ENCODE measurements at regions not wholly inside any gene's neighbourhood (a gene's known extent, or its start where the extent isn't known, plus 50 kb on each side); places are given as distances from the start of the nearest gene placed in this dataset.
"Not testable (repeated sequence)": the region's sequence is repeated elsewhere in the genome, so short reads cannot be mapped to it uniquely, and the experiment has no call there.

DNA sequence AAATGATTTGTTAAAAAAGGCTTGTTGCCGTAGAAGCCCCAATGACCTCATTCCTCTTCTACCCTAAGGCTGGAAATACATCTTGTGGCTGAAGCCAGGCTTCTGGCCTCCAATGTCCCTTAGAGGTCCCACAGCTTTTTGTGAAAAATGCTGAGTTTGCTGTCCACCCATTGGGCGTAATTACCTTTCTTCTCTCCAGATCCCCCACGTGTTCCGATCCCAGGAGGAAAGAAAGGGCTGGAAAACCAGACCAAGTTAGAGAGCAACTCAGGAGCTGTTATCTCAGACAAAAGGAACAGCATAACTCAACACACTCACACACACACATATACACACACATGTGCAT, 154.2 kb downstream of the MIAT start:
- DNase-seq, result no peak

DNA sequence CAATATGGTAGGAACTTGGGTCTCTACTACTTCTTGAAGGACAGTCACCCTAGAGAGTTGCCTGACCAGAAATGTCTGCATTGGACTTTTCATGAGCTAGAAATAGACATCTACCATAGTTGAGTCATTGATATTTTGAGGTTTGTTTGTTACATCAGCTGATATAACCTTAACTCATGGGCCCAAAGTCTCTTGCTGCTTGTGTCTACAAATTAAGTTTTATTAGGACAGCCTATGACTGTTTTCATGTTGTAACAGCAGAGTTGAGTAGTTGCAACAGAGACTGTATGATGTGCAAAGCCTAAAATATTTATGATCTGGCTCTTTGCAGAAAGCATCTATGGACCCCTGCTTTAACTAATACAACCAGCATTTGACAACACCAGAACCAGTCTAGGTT, 155.3 kb downstream of the MIAT start:
- DNase-seq, result no peak

DNA sequence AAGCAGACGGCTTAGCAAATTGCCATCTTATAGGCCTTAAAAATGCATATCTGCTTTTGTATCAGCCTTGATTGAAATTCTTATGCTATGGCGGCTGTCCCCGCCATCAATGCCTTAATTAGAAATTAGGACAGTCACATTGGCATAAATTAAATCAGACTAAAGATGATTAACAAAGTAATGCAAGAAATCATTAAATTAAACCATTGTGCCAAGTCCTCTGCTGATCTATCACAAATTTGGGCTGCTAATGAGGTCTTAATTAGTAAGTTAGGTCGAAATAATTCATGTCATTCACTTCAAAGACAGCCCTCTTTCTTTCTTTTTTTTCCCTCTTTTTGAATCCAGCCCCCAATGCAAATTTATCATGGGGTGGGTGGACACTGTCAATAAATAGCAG, 159.3 kb downstream of the MIAT start:
- DNase-seq, result no peak

DNA sequence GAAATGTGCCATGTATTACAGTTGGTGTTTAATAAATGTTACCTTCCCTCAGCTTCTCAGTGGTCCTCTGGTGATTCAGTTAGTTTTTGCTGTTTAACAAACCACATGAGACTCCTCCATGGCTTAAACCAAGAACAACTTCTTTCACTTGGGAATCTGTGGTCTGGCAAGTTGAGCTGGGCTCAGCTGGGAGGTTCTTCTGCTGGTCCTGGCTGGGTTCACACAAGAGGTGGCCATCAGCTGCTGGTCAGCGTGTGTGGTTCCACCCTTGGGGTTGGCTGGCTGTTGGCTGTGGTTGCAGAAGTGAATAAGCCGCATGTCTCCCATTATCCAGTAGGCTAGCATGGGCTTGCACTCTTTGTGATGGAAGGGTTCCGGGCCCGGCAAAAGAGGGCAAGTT, 160.5 kb downstream of the MIAT start:
- DNase-seq, result no peak

DNA sequence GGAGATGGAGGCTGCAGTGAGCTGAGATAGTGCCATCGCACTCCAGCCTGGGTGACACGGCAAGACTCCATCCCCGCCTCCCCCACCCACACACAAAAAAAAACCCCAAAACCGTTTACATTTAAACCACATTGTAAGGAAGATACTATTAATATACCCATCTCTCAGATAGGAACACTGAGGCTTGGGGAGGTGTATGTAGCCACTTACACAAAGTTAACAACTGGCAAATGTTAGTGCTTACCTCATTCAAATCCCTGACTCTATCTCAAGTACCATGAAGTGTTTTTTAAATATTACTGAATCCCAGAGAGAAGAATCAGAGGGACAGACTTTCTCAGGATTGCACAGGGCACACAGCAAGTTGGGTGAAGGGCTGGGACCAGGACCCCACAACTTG, 164.5 kb downstream of the MIAT start:
- no peak for DNase-seq

DNA sequence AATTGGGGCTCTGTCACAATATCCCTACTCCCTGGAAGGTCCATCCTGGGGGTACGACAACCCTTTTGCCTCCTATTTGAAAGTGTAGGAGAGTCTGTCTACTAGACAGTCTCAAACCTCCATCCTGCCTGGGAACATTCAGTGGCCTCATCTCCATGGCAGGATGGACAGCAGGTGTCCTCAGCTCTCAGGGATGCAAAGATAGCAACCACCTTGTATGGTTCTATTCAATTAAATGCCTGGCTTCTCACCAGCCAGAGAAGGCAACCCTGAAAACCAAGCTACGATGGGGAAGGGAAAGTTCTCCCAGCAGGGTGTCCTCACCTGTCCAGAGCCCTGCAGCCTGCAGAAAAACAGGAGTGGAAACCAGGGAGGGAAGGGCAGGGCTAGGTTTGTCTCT, 164.9 kb downstream of the MIAT start:
- no peak for DNase-seq

DNA sequence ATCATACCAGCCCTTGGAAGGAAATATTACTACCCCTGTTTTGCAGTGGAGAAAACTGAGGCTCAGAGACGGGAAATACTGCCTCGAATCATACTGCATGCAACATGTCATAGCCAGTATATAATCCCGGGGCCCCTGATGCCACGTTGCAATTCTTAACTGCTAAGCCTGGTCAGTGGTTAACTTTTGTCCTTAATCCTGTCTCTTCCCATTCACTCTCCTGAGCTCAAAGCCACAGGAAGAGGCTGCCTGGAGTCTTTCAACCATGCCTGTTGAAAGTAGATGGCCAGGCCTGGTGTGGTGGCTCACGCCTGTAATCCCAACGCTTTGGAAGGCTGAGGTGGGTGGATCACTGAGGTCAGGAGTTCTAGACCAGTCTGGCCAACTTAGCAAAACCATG, 166.6 kb downstream of the MIAT start:
- no peak for DNase-seq

DNA sequence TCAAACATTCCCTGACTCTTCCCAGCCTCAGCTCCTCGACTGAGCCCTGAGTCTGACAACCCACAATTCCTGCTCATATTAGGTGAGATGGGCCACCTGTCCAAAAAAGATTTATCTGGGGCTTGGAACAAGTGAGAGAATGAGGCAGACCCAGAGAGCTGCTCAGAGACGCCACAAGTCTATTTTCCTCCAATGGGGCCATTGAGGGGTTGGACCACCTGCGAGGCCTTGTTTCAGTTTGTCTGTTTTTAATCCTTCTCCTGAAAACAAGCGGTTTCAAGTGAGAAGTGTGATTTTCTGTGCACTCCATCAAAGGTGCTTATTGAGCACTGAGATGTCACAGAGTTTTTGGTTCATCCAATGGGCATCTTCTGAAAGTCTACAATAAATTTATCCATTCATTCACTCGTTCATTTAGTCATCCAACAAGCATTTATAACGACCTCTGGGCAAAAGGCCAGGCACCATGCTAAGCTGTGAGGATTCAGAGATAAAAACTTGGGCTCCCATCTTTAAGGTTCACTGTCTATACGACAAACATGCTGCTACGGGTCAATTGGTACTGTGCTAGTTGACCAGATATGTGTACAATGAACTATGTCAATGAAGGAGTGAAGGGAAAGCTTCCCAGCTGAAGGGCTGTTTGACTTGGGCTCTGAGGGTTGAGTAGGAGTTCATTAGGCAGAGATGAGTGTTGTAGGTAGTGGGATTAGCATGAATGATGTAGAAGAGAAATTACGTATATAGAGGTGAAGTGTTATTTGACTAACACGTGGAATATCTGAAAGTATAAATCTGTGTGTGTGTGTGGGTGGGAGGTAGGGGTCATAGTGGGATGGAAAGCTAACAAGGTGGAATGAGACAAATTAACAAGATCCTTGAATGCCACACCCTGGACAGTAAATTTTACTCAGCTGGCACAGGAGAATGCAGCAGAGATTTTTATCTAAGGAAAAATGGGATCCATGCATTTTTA, 168.9 kb downstream of the MIAT start:
- no peak for DNase-seq

DNA sequence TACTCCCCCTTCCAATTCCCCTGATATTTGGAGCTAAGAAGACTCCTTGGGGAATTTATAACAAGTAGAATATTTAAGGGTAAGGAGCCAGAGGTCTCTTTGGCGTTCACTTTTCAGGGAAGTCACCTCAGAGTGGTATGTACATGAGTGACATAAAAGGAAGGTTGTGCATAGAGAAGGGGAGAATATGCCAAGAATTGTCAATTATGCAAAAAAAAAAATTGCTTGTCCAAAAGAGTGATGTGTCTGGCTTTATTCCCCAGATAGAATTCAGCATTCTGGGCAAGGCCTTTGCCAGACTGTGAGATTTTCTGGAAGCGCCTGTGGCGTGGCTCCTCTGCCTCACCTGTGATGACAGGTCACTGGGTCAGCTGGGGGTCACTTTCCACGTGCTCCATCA, 170.2 kb downstream of the MIAT start:
- DNase-seq, result no peak

DNA sequence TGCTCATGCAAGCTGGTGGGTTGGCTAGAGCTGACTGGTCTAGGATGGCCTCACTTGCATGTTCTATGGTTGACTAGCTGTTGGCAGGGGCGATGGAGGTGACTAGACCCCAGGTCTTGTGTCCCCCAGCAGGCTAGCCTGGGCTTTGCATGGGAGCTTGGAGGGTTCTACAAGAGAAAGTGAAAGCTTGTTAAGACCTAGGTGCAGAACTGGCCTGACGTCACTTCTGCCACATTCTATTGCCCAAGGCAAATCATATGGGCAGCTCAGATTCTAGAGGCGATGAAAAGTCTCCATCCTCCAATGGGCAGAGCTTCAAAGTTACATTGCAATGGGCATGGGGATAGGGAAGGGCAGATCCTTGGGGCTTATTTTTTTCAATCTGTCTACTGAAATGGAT, 170.9 kb downstream of the MIAT start:
- no peak for DNase-seq

DNA sequence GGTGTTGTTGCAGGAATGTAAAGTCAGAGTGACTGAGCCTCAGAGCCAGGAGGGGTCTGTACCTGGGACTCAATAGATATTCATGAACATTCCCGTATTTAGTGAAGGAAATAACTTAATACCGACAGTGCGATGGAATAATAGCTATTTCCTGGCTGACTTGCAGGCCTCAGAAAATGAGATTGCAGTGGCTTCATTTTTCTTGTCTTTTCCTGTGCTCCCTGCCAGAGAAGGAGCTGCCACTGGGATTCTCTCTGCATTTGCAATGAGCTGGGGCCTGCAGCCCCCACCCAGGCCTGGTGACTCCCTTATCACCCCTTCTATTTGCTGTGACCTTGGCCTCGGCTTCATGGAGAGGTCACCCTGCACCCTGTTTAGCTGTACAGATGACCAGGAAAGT, 173.4 kb downstream of the MIAT start:
- no peak for DNase-seq

DNA sequence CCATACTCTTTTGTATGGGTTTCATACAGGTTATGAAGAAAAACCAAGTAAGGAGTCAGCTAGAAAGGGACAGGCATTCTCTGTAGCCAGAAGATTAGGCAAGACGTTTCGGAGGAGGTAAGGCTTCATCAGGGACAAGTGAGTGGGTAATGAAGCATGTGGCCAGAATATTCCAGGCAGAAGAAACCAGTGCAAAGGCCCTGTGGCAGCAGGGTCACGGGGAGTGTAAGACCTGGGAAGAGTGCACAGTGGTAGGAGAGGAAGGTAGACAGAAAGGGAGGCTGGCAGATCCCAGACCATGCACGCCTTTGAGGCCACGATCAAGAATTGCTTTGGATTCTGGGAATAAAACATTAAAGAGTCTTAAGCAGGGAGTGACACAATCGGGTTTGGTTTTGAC, 177.6 kb downstream of the MIAT start:
- no peak for DNase-seq

DNA sequence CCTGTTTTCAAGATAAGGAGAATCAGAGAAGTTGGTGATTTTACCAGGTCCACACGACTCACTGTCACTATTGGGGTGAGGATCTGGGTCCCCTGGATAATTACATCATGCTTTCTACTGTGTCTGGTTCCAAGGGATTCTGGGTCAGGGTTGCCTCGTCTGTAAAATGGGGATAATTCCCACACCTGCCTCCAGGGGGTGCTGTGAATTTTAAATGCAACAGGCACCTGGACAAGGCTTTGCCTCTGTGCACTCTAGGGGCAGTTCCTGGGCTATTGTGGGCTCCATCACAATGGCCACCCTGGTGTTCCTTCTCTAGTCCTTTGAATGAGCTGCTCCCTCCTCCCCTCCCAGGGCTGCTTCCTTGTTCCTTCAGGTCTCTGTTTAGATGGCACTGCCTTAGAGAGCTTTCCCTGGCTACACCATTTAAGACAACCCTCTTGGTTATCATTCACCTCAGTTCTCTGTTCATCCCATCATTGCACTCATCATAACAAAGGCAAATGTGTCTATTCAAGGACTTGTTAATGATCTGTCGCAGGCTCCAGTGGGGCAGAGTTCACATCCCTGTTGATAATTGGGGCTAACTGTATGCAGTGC, 178.6 kb downstream of the MIAT start:
- DNase-seq, result no peak

DNA sequence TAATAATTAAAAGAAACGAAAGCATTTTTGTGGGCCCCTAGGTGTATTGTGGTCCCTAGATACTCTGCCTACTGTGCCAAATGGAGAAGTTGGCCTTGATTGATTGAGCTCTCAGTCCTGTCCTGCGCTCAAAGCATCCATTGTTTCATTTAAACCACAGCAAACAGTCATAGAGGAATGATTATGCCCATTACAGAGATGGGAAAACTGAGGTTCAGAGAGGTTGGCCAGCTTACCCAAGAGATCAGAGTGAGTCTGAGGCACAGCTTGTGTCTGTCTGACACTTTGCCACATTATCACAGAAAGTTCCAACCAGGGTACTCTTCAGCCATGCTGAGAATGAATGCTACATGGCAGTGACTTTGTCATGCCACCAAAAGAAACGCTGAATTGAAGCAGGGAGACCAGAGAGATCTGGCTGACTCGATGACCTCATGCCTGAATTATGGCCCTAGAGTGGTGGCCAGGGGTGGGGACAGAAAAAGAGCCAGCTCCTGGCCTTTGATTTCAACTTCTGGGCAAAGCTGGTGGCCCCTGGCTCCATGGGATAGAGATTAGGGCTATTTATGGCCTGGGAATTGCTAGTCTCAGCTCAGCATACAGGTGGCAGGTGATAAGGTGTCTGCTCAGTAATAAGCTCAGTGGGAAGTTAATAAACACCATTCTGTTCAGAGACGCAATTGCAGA, 180.5 kb downstream of the MIAT start:
- no peak for DNase-seq

DNA sequence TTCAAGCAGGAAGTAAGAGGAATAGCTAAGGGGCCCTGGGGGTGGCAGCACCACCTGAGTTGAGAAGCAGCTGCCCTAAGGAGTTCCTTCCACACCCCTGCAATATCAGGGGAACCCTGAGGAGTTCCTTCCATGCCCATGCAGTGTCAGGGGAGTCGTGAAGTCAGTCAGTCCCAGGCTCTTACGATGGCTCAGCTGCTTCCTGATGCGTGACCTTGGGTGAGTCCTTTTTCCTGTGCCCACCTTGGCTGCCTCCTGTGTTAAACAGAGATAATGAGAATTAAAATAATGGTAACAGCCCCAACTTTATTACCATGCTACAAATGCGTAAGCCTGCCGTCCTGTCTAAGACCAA, 181.1 kb downstream of the MIAT start:
- DNase-seq, result no peak

DNA sequence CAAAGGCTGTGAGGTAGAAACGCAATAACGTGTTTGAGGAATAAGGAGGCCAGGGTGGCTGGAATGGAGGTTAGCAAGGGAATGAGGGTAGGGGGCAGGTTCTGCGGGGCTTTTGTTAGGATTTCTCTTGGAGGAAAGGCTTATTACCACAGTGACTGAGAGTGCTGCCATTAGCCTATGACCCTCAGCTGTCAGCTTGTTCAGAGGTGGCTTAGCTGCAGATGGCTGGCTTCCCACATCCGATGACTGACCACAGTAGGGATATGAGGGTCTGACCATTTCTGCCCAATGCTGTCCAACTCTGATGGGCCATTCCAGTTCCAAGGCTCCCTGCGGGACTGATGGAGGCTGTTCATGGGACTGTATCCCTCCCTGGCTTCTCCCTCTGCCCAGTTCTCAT, 181.8 kb downstream of the MIAT start:
- no peak for DNase-seq

DNA sequence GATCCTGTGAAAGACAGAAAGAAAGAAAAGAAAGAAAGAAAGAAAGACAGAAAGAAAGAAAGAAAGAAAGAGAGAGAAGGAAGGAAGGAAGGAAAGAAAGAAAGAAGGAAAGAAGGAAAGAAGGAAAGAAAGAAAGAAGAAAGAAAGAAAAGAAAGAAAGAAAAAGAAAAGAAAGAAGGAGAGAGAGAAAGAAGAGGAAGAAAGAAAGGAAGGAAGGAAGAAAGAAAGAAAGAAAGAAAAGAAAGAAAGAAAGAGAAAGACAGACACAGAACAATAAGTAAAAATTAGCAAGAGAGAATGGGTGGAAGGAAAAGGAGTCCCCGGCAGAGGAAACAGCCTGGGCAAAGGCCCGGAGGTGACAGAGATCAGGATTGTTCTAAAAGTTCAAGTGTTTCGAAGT, 183.4 kb downstream of the MIAT start:
- DNase-seq, result not testable (repeated sequence)

DNA sequence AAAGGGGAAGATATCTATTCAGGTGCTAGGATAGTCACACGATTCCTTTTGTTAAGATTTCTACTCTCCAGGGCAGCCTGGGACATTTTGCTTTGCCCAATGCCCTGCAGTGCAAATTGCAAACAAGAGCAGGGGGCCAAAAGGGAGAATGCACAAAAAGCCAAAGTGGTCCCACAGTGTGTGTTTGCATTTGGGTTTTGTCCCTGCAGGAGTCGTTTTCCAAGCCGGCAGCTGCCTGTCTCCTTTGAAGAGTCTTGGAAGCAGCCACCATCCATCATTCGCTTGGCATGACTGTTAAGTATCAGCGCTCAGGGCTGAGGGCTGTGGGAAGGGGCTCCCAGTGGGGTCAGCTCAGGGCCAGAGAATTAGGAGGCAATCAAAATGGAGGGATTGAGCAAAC, 184.7 kb downstream of the MIAT start:
- no peak for DNase-seq

DNA sequence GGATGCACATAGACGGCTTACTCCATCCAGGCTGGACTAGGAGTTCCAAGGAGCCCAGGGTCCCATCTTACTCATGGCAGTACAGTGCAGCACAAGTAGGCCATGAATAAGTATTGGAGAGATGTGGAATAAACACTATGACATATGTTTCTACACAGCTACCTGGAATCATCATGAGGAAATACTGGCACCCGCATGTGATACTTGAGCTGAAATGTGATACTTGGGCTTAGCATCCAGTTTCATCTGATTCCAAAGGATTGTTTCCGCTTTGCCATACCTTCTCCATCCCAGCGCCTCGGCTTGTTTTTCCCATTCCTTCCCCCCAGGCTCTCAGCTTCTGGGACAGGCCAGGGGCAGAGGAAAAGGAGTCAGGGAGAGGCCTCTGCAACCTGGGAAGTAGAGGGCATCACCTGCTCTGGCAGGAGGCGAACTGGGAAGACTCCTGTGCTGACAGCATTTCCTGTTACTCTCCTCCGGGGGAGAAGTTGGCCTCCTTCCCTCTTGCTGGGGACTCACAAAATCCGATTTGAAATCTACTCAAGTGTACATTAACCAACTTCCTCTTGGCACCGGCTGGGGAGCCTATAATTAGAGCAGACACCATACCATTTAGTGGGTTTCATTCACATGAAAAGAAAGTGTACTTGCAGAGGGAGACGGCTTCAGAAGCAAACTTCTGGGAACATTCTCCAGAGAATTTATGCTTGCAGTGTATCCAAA, 187.8 kb downstream of the MIAT start:
- DNase-seq, result no peak

DNA sequence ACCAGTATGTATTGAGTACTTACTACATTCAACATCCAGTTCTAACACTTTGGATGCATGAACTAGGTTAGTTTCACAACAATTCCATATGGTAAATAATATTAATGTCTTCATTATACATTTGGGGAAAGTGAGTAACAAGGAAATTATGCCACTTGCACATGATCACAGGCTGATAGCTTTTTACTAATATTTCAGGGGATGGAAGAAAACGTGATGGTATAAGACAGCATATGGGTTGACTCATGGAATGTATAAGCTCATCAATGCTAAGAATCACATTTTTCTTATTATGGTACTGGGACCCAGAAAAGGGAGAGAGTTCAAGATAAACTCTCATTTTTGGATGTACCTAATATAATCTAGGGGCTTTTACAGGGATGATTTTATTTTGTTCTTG, 188.7 kb downstream of the MIAT start:
- no peak for DNase-seq

DNA sequence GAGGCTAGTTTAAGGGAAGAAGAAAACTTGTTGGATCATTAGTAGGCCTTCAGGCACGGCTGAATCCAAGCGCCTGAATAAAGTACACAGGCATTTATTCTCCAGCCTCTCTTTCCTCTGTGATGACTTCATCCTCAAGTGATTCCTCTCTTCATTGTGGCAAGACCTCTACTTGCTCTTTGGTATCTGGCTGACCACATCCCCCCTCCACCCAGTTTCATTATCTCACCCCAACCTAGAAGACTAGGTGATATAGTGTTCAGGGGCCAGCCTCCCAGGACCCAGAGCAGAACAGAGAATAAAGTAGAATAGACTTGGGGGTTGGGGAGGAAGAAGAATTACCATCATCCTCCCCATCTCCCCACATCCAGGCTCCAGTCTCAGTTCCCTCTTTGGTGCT, 189.3 kb downstream of the MIAT start:
- DNase-seq, result no peak

DNA sequence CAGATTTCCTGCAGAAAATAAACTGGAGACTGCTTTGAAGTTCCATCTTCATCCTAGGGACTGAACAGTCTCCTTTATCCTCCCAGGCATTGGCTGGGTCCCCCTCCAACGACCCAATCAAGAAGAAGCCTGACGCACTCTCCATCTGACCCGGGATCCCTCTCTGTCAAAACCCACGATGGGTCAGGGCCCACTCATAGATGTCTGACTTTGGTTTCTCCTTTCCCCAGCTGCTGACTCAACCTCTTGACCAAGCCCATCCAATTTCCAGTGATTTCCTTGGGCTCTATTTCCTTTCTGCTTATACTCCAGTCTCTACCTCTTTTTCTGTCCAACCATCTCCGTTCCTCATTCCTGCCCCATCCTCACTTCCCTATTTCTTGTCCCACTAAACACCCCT, 189.7 kb downstream of the MIAT start:
- no peak for DNase-seq

DNA sequence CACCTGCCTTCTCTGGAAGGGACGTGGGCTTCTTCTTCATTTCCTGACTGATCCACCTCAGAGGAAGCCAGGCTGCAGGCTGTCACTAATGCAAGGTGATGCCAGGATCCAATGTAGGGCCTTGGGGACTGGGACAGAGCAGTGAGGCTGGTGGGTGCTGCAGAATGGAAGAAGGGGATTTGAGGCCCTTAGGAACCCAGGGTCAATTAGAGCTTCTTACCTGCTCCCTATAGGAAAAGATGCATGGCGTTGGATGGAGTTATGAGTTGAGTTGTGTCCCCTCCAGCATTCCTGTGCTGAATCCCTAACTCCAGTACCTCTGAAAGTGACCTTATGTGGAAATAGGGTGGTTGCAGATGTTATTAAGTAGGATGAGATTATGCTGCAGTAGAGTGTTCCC, 190.4 kb downstream of the MIAT start:
- DNase-seq, result no peak

Data from NCI-H1694 treated with DMSO at 0.1 percent for 48 hours (cell line).